Heart right ventricle (tissue), 16 donors: ENCODE measurements at regions not wholly inside any gene's neighbourhood (a gene's known extent, or its start where the extent isn't known, plus 50 kb on each side); places are given as distances from the start of the nearest gene placed in this dataset.
A peak's percentile ranks its signal among the peaks of the same experiment; 100 is the strongest.

ENCODE experiments used
- ATAC-seq, 8 donors: fragments of 200-7000 bp; cut with Tn5 transposase; one replicate each; pipeline ENCODE4 v1.9.1; 2020; ENCODE audit warnings: mild to moderate bottlenecking in 8 of 8, moderate library complexity in 8 of 8, moderate number of reproducible peaks in 1 of 8
- DNase-seq, 2 donors: peaks; one replicate each; pipeline ENCODE4 v3.0.0-alpha.2; 2020
- H3K27ac ChIP-seq, 10 donors: fragments of 200-600 bp; sonication (generic) in 2 of 10; one replicate each; pipeline versions ENCODE4 v1.5.0 to v1.8.0; 2020 to 2022; ENCODE audit warnings: mild to moderate bottlenecking in 3 of 10
- H3K27me3 ChIP-seq, 7 donors: fragments of 200-600 bp; one replicate each; pipeline ENCODE4 v1.8.0; 2021 to 2022; ENCODE audit warnings: mild to moderate bottlenecking in 2 of 7
- H3K36me3 ChIP-seq, 9 donors: fragments of 200-600 bp; sonication (generic) in 1 of 9; one replicate each; pipeline versions ENCODE4 v1.5.0 to v1.8.0; 2020 to 2022; ENCODE audit warnings: mild to moderate bottlenecking in 2 of 9
- H3K4me1 ChIP-seq, 9 donors: fragments of 200-600 bp; sonication (generic) in 1 of 9; one replicate each; pipeline versions ENCODE4 v1.5.0 to v1.8.0; 2020 to 2022; ENCODE audit warnings: mild to moderate bottlenecking in 4 of 9
- H3K4me3 ChIP-seq, 10 donors: fragments of 200-600 bp; sonication (generic) in 2 of 10; one replicate each; pipeline versions ENCODE4 v1.5.0 to v1.8.0; 2020 to 2022; ENCODE audit warnings: mild to moderate bottlenecking in 7 of 10, moderate library complexity in 2 of 10
- H3K9me3 ChIP-seq, 11 donors: fragments of 200-600 bp in 10 of 11; sonication (generic) in 2 of 11; one replicate each; pipeline versions ENCODE4 v1.5.0 to v1.8.0; 2013 to 2022; ENCODE audit warnings: mild to moderate bottlenecking in 2 of 11, control low read depth in 1 of 11, moderate library complexity in 1 of 11
- WGBS, 2 donors: extraction: QIAGEN DNeasy Blood & Tissue Kit; methylation state at CpG; one replicate each; pipeline ENCODE4 v1.1.7; 2013; ENCODE audit warnings: inconsistent platforms in 1 of 2; 5-methylcytosine and 5-hydroxymethylcytosine counted together
- intact Hi-C, 10 donors: fragments of 100-400 bp; cut with DNase I; formaldehyde crosslinking; loops; one replicate each; pipeline versions ENCODE4 v1.11.1 to v1.14.2; 2022
- TF ChIP-seq, protein P1 (sequence below), 9 donors: fragments of 200-600 bp; sonication (generic) in 2 of 9; IDR thresholded peaks; one replicate each; pipeline versions ENCODE4 v1.5.0 to v1.8.0; 2021 to 2022; ENCODE audit warnings: antibody characterized with exemption in 9 of 9, mild to moderate bottlenecking in 5 of 9, moderate library complexity in 1 of 9
- donor health status: Arrhythmogenic right ventricular cardiomyopathy.
- donor health status: ischemic (EF 13 %, LVEDD 7.1; RV severe dilation, severe dysfunction).
- donor health status: healthy with polysubstance abuse.
- donor health status: DM: no; HTN: yes; CAD: no.
- donor health status: DM: no; HTN: no; CAD: no.
- donor health status: ischemic (EF 25% LVEDD 6.9; RV normal size, moderate dysfunction).
- donor health status: ischemic (EF 25% LVEDD 5.7; RV mildly dilated, moderate dysfunction).
- donor health status: healthy.
- donor health status: DM: yes; HTN: yes; CAD: no.
- donor health status: Ischemic cardiomyopathy.
- donor health status: ischemic (EF 35%, LVEDD 5.7; RV mildly dilated, moderate dysfunction).
- donor health status: nonischemic (EF 11% LVEDD 7.7; RV severe dilation, severe dysfunction).
- donor health status: DM: yes; HTN: yes; CAD: no.
- donor health status: PGD.
- donor health status: ischemic (EF 29% LVEDD 5.4; RV normal size, mild dysfunction).
- donor health status: nonischemic (EF 23%, LVEDD 6.1; RV moderate dilation, normal function).

DNA sequence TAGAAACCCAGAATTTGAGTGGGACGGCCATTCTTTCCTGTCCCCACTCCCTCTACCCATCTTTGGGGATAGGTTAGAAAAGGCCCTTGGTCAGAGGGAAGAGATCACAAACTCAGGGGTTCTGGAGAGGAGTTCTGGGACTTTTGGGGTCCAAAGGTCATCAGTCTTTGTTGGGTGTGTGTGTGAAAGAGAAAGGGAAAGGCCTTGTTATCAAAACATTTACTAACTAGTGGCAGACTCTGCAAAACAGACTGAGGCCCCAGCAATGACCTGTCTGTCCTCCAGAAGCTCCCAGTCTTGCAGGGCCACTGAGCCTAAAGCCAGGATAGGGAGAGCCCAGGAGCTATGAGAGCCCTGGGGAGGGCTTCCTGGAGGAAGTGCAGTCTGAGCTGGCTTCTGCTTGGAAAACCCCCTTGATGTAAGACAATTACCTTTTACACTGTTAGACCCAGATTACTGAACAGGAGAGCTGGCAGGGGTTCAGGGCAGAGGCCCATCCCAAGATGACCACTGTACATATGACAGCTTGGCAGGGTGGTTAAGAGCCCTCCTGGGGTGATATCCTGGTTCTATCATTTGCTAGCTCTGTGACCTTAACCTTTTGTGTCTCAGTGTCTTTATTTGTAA is 429.1 kb upstream of the CCDC196 start:
- H3K9me3 ChIP-seq = peaks cover 0 to 7% (median 0%) of the 10 kb centered on the region in 11 donors
- H3K4me3 ChIP-seq = no peak overlapping the region
- H3K36me3 ChIP-seq = no peaks in the 10 kb centered on the region
- ATAC-seq (no peak), DNase-seq (no peak)
- no peak overlapping the region for H3K27ac ChIP-seq
- H3K4me1 ChIP-seq = no peaks in the 10 kb centered on the region
- WGBS, 2 donors = 85% methylated on average over 1 of the region's 1 CpG
- TF ChIP-seq, protein P1, sequence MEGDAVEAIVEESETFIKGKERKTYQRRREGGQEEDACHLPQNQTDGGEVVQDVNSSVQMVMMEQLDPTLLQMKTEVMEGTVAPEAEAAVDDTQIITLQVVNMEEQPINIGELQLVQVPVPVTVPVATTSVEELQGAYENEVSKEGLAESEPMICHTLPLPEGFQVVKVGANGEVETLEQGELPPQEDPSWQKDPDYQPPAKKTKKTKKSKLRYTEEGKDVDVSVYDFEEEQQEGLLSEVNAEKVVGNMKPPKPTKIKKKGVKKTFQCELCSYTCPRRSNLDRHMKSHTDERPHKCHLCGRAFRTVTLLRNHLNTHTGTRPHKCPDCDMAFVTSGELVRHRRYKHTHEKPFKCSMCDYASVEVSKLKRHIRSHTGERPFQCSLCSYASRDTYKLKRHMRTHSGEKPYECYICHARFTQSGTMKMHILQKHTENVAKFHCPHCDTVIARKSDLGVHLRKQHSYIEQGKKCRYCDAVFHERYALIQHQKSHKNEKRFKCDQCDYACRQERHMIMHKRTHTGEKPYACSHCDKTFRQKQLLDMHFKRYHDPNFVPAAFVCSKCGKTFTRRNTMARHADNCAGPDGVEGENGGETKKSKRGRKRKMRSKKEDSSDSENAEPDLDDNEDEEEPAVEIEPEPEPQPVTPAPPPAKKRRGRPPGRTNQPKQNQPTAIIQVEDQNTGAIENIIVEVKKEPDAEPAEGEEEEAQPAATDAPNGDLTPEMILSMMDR (IDR thresholded peaks at IDR 0.05) = no peak
- intact Hi-C loops = no loop called here
- H3K27me3 ChIP-seq = no peaks in the 10 kb centered on the region

DNA sequence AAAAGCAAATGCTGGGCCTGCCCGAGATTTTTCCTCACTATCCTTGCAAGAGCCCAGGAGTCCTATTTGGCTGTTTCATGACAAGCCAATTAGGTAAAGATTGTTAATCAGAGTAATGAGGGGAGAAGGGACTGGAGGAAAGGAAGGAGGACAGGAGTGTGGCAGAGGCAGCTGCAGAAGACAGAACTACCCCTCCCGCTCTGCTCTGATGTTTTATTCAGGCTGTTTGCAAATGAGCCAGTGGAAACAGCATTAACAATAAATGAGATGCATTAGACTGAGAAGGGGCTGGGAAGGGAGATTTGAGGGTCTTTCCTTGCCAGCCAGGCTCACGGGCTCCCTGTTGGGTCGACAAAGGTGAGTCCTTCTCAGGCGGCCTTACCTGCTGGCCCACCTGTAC is 421.0 kb upstream of the CCDC196 start:
- no peaks in the 10 kb centered on the region for H3K4me1 ChIP-seq
- no peaks in the 10 kb centered on the region for H3K9me3 ChIP-seq
- H3K36me3 ChIP-seq = no peaks in the 10 kb centered on the region
- 76 to 86% methylated on average over 5 of the region's 5 CpGs for WGBS, 2 donors
- DNase-seq = no peak
- no peak for ATAC-seq
- H3K27ac ChIP-seq = no peak overlapping the region
- intact Hi-C loops = loop anchor here in 2 of 10 donors (10.0 kb wide), 2 partner anchors 650 to 900 kb away; partner anchors contain the start of gene FUT8 (in 1 of the 2)
- TF ChIP-seq, protein P1 (IDR thresholded peaks at IDR 0.05) = no peak
- H3K27me3 ChIP-seq = peaks cover 0 to 3% (median 0%) of the 10 kb centered on the region in 7 donors
- no peak overlapping the region for H3K4me3 ChIP-seq

DNA sequence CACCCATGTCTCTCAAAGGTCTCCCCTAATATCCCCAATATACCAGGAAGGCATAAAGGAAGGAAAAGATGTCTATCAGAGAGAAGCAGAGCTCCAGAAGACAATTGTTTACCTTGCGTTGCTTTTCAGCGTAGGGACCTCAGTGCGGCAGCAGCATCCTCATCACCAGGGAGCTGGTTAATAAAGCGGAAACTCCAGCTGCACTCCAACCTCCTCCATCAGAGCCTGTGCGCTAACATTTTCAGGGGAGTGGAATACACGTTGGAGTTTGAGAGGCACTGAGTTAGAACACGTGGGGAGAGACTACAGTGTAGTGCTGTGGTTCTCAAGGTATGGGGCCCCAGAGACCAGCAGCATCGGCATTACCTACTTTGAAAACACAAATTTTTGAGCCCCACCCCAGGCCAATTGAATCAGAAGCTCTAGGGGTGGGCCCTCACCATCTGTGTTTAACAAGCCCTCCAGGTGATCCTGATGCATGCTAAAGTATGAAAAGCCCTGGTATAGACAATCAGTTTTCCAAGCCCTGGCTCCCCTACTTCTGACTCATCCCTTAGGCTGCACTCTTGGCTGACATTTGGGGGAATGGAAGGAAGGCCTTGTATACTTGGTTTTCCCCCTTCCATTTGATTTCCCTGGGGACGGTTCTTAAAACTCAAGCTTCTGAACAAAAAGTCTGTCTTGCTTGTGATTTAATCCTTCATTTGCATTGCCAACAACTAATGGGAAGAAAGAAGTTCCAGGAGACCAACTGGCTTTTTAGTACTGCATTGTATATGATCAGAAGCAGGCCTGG is 419.0 kb upstream of the CCDC196 start:
- no peaks in the 10 kb centered on the region for H3K36me3 ChIP-seq
- no peaks in the 10 kb centered on the region for H3K4me1 ChIP-seq
- H3K27me3 ChIP-seq = peaks cover 0 to 10% (median 4%) of the 10 kb centered on the region in 7 donors
- WGBS, 2 donors = 91% methylated on average over 9 of the region's 9 CpGs
- no peak overlapping the region for H3K4me3 ChIP-seq
- no peak for DNase-seq
- ATAC-seq = peak in 1 of 8 donors; percentile 67
- intact Hi-C loops = loop anchor here in 2 of 10 donors (10.0 kb wide), 2 partner anchors 652 to 902 kb away; partner anchors contain the start of gene FUT8 (in 1 of the 2)
- no peaks in the 10 kb centered on the region for H3K9me3 ChIP-seq
- TF ChIP-seq, protein P1 (IDR thresholded peaks at IDR 0.05) = no peak
- H3K27ac ChIP-seq = no peak overlapping the region

DNA sequence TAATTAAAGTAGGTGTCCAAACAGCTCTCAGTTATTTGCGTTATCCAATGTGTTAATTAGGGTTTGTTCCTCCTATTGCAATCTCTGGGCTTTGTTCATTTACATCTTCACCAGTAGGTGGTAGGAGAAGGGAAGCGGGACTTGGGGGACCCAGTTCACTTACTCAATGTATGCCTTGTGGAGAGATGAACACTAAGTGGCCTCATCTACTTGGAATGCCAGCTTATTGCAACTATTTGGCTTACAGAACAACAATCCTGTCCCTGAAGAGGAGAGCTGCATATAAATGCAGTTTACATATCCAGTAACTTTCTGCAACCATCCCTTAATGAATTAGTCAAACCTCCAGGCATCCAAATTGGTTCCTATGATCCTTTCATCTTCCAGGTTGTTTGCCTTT is 417.1 kb upstream of the CCDC196 start:
- intact Hi-C loops = loop anchor here in 2 of 10 donors (10.0 kb wide), 2 partner anchors 654 to 904 kb away; partner anchors contain the start of gene FUT8 (in 1 of the 2)
- H3K4me1 ChIP-seq = no peaks in the 10 kb centered on the region
- peaks cover 0 to 10% (median 4%) of the 10 kb centered on the region in 7 donors for H3K27me3 ChIP-seq
- H3K36me3 ChIP-seq = no peaks in the 10 kb centered on the region
- WGBS, 2 donors = 87 to 95% methylated on average over 2 of the region's 2 CpGs
- TF ChIP-seq, protein P1 (IDR thresholded peaks at IDR 0.05) = no peak
- no peak for DNase-seq
- H3K4me3 ChIP-seq = no peak overlapping the region
- H3K9me3 ChIP-seq = no peaks in the 10 kb centered on the region
- H3K27ac ChIP-seq = no peak overlapping the region
- ATAC-seq = no peak
